ENCODE measurements at regions not wholly inside any gene's neighbourhood (a gene's known extent, or its start where the extent isn't known, plus 50 kb on each side); places are given as distances from the start of the nearest gene placed in this dataset.

DNA sequence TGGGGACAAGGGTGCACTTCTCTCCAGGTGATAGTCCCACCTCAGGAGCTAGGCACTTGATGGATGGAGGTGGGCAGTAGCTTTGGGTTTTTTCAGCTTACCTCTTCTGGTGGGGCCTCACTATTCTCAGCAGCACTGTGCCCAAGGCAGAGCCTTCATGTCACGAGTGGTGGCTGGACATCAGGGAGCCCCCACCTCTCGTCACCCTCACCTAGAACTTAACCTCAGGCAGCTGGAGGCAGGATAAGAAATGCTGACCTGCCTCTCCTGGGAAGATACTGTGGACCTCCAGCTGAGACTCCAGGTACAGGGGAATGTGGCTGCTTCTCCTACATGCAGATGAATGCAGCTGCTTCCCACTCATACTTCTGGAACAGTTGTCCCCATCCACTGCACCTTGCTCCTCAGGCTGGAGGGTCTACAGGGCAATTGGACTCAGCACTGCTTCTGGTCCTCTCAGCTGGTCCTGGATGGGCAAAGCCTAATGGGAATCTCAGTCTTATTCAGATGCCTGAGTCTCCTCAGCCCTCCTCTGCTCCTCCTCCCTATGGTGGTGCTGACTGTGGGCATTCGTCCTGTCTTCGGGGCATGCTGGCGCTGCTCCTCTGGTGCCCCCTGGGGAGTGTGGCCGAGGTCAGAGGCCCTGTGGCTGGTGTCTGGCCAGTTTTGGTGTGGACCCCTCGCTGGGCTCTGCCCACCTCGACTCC, 129.9 kb downstream of the KLF13 start:
- DNase-seq = no peak

DNA sequence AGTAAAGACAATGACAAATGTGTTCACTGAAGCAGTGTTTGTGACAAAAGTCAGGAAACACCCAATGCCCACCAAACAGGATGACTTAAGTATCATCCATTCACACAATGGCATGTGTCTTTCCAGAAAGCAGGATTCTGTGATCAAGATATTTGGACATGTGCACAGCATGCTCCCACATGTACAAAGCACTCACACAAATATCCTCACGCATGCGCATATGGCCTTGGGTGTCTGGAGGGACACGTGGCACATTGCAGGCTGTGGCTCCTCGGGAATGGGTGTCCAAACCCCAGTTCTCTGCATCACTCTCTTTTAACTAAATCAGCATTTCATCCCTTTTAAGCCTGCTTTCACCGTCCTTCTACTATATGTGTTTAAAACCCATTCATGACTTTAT, 130.5 kb downstream of the KLF13 start:
- no peak for DNase-seq

DNA sequence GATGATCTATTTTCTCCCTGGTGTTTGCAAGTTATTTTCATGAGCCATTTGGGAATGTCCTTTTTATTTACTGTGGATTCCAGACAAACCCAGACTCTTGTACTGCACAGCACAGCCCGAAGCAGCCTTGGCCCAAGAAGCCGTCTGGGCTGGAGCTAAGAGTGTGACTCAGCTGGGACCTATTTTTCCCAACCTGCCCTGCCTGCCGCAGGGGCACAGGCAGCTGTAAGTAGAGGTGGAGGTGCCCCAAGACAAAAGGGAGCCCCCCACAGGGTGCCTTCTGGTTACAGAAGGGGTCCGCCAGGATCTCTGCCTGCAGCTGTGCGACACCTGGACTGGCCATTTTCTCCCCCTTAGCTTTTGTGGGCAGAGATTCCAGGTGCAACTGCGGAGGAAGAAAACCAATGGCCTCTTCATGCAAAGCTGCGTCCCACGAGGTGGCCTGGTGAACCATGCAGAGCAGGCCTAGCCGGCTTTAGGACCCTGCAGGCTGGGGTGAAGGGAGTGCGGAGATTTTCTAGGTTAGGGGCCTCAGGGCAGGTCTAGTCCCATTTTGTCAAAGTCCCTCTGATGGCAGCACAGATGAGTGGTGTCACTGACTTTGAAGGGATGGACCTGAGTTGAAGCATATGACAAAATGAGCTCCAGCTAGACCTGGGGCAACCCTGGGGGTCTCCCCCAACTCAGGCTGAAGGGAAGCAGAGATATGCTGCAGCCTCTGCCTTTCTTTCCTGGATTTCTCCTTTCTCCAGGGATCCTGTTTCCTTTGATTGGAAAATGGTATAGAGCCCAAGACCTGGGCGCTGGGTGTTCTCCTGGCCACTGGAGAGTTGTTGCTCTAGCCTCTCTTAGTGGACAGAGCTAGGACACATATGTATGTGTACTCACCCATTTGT, 131.2 kb downstream of the KLF13 start:
- no peak for DNase-seq

DNA sequence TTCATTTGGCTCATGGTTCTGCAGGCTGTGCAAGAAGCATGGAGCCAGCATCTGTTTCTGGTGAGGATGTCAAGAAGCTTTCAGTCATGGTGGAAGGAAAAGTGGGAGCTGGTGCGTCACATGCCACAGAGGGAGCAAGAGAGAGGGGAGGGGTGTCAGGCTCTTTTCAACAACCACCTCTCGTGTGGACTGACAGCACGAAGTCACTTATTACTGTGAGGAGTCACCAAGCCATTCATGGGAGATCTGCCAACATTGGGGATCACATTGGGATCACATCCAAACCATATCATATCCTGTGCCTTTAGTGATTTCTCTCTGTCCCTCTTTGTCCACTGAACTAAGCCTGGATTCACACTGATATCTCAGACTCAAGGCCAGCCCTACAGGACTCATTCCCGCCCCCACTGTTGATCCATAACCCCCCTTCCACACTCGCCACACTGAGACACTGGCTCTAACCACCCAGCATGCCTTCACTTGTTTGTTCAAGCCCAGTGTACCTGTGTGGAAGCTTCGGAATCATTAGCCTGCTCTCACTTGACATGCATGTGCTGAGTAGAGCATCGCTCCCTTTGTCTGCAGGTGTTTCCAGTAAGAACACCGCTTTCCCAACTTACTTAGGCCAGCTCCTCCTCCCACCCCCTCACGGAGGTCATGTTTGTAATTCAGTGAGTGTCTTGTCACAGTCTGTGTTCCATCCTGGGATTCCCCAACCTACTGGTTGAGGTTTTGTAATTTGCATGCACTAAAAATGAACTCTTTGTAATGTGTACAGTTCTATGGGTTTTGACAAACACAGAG, 132.2 kb downstream of the KLF13 start:
- no peak for DNase-seq

DNA sequence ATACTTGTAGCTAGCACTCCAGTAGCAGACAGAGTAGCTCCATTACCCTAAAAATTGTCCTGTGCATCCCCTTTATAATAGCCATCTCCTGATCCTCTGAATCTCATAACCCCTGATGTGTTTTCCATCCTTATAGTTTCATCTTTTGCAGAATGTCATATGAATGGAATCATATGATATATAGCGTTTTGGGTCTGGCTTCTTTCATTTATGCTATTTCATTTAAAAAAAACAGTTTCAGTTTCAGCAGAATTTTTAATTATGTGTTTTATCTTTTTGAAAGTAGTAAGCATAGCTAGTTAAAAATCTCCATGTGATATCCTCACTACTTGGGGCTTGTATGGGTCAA, 132.7 kb downstream of the KLF13 start:
- no peak for DNase-seq

DNA sequence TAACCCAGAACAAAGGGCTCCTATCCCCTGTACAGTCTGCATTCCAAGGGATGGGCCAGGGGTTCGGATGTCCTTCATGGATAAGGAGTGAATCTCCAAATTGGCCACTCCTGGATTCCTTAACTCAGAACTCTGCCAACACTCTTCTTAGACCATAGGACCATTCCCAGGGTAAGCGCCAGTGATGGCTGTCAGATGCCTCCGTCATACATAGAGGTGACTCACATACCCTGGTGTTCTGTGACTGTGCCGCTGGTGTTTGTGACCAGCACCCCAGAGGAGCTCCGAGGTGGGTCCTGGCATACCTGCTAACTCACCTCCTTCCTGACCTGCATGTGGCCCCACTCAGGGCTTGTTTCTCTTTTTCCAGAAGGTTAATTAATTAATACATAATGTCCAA, 134.7 kb downstream of the KLF13 start:
- no peak for DNase-seq

DNA sequence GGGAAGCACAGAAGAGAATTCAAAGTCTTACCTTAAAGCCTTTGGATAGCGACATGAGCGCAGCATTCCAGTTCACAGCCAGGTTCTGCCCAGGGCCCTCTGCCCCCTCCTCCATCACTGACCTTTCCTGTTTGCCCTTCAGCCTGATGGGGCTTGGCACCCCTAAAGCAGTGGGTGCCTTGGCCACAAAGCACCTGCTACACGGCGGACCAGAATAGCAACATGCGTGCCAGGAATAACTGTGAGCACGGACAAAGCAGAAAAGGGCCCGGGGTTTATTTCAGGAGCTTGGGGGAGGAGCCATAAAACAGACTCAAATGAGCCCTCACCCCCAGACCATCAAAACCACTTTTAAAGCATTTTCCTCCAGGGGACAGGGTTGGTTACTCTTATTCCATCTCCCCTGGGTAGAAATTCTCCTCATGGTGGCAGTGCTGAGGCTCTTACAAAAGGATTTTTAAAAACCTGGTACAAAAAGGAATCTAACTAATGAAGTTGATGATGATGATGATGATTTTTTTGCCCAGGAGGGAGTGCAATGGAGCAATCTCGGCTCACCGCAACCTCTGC, 135.4 kb downstream of the KLF13 start:
- no peak for DNase-seq

DNA sequence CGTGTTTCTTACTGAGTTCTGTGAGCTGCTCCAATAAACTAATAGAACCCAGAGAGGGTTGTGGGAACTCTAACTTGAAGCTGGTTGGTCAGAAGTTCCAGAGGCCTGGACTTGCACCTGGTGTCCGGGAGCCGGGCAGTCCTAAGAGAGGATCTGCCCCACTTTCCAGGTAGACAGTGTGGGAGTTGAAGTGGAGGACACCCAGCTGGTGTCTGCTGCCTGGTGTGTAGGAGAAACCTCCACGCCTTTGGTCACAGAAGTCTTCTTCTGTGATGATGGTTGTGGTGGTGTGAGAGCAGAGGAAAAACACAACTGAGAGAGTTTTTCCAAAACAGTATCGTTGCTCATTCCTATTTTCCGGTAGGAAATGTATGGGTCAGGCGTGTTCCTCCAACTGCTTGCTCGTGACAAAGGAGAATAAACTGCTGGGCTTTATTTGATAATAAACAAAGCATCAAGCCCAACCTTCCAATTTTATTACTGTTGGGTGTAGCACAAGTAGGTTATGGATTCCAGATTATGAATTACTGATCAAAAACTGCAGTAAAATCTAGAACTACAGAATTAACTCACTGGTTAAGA, 137.0 kb downstream of the KLF13 start:
- no peak for DNase-seq

DNA sequence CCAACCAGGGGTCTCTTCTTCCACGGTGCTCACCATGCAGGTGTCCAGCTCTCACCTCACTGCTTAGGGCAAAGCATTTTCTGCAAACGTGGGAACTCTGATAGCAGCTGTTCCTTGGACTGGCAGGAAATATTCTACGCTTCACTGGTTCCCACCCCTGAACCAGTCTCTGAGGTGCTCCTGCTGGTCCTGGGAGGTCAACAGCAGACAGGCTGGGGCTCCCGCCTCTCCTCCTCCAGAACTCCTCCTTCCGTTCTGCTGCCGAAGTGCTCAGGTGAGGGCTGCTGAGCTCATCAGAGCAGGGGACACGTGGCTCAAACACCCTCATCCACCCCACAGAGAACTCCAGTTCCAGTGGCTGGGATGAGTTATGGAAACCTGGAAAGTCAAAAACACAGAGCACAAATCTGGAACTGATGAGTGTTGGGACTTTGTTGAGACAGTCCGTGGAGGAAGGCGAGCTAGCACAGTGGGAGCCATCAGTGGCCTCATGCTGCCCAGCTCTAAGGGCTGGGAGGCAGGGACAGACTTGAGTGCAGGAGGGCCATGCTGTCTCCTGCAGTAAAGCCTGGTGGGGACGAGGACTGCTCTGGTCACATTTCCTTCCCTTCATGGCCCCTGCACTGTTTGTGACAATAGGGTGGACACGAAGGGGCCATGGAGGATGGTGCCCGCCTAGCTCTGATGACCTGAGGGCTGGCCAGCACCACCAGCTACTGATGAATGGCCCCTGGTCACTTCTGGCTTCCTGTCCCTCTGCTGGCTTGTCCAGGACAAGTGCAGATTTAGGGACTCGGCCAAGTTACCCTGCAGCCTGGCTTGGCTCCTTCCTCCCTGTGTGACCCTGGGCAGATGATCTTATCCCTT, 137.8 kb downstream of the KLF13 start:
- no peak for DNase-seq

DNA sequence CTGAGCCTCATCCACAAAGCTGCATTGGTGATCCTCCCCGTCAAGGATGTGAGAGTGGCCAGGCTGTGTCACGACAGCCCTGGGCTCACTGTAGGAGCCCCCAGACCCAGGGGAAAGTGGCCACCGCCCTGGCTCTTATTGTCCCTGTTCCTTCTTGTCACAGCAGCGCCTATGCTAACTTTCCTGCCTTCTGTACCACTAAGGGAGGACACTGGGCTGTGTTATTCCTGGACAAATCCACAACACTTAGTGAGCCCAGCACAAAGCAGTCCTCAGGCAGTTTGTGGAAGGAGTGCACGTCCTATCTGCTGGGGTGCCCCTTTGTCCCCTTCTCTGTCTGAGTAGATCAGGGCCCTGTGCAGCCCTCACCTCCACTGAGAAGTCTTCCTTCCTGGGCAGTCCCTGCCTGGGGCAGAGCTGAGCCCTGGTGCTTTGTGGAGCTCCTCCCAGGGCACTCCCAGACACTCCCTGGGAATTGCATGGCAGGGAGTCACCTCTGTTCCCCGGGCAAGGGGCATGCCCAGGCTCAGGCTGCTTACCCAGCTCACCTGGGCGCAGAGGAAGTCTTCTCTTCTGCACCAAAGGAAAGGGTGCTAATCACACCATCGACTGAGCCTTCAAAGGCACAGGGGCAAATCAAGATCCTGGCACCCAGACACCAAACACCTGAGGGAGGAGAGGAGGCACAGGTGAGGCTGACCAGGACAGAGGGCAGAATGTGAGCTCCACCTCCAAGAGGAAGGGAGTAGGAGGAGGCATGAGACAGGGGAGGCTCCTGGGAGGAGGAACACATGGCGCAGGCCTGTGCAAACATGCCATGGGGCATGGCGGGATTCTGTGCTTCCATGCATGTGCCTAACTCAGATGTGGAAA, 138.7 kb downstream of the KLF13 start:
- DNase-seq = no peak

DNA sequence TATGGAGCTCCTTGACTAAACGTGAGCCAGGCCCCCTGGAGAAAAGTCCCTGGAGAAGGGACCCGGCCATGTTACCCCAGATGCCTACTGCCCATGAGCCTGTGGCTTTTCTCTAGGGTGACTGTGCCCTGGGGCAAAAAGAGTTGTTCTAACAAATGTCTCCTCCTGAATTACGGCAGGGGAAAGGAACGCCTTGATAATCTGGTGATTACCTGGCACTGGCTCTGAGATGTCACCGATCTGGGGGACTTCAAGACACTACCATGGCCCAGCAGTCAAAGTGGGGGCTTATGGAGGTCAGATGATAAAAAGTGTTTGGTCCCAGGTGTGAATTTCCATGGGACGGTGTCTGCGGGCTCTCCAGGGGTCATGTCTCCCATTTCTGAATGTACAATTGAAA, 140.7 kb downstream of the KLF13 start:
- no peak for DNase-seq

DNA sequence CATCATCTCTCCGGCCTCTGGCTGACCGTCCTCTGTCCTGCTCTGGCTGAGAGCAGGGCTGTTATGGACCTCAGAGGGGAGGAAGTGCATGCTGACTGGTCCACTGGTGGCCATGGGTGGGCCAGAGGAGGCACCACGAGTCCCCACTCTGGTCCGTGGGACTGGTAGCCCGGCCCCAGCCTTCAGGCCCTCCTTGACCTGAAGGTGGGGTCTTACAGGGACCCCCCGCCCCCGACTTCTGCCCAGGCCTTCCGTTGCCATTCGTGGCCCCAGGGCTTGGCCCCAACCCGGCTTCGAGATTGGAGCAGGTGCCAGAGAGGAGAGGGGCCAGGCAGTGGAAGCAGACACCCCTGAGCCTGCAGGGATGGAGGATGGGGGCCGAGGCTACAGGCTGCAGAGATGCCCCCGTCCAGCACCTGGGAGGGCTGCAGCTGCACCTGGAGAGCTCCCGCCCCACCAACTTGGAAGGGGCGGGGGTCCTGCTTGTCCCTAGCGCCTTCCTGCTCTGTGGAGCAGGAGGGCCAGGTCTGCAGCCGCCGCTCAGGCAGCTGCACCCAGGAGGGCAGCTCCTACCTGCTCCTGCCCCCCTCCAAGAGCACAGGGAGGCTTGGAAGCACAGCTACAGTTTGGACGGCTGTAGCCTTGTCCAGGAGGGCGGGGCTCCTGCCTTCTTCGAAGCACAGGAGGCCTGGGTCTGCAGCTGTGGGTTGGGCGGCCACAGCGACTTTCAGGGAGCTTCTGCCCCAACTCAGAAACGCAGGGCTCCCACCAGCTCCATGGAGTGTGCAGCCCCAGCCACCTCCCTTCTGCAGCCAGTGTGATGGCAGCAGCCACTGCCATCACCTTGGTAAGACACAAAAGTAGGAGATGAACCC, 142.5 kb downstream of the KLF13 start:
- DNase-seq = no peak

DNA sequence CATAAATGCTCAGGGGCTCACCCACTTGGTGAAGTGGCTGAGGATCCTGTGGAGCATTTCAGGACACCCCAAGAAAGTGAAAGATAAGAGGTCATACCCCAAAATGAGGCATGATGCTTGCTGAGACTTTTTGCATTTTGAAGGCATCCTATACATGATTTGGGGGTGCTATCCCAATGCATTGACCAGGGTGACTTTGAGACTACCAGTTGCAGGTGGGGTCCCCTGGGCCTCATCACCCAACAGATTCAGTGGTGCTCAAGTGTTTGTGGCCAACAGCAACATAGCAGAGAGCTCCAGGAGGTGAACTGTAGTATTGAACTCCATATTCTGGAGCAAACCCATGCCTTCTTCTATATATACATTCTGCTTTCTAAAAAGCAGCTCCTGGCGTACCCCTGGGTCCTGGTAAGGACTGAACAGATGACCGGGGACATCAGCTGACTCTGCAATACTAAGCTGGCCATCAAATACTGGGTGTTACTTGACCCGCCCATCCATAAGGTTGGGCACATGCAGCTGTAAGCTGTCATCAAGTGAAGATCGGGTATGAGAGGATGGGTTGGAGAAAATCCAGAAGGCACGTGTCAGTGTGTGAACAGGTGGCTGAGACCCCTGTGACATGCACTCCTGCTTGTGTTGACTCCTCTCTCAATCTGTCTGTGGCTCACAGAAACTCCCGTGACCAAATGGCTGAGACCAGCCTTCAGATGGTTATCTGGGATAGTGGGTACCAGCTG, 143.3 kb downstream of the KLF13 start:
- DNase-seq = no peak

DNA sequence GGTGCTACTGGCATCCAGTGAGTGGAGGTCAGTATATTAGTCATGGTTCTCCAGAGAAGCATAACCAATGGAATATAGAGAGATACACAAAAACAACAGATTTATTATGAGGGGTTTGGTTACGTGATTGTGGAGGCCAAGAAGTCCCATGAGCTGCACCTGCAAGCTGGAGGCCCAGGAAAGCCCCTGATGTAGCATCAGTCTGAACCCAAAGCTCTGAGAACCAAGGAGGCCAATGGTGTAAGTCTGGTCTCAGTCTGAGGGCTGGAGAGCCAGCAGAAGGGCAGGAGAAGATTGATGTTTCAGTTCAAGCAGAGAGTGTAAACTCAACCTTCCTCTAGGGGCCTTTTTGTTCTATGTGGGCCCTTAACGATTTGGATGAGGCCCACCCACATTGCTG, 144.1 kb downstream of the KLF13 start:
- DNase-seq = no peak

DNA sequence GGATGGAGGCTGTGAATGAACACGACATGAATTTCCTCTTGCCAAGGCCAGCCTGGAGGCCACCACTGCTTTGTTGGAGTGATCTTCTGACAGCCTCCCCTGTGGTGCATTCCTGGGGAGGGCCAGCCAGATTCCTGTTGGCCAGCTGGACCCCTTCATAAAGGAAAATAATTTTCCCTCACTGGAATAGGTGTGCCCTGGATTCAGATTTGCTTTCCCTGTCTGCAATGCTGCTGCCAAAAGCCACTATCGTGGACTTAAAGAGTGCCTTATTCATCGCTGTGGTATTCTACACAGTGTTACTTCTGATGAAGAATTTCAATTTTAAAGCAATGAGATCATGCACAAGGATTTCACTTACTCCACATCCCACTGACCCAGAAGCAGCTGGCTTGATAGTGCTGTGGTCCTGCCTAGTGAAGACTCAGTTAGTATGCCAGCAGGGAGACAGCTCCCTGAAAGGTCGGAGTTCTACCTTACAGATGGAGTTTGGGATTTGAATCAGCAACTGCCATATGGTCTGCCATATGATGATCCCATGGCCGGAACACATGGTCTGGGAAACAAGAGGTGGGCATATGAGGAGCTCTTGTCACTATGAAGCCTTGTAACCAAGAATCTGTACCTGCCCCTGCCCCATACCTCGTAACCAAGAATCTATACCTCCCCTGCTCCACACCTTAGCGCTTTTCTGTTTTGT, 145.2 kb downstream of the KLF13 start:
- peak; percentile 46 to 54 for DNase-seq

DNA sequence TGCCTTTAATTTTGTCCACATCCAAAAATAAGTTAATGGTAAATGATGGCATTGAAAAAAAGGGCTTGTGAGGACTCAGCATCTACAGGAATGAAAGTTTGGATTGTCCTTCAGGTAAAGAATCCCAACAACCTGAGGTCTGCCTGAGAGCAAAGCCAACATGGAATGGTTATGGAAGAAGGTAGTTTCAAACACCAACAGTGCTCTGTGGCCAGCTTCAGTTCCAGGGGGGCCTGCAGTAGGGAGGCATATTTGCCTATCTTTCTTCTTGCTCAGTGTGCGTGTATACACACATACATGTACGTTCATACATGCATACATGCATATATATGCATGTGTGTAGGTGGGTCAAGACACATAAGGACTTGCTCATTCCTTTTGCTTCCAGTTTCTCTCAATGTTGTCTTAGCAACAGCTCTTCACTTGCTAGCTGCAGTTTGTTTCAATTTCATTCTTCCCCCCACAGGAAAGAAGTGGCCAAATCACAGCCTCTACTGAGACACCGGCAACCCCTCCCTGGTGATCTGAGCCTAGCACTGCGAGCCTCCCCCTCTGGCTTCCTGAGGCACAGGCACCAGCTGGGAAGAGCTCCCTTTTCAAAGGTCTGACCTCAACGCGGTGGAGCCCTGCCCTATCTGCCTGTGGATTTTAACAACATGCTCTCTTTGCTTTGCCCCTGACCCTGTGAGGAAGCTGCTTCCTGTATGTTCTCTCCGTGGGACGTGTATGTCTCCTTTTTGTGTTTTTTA, 146.2 kb downstream of the KLF13 start:
- no peak for DNase-seq

DNA sequence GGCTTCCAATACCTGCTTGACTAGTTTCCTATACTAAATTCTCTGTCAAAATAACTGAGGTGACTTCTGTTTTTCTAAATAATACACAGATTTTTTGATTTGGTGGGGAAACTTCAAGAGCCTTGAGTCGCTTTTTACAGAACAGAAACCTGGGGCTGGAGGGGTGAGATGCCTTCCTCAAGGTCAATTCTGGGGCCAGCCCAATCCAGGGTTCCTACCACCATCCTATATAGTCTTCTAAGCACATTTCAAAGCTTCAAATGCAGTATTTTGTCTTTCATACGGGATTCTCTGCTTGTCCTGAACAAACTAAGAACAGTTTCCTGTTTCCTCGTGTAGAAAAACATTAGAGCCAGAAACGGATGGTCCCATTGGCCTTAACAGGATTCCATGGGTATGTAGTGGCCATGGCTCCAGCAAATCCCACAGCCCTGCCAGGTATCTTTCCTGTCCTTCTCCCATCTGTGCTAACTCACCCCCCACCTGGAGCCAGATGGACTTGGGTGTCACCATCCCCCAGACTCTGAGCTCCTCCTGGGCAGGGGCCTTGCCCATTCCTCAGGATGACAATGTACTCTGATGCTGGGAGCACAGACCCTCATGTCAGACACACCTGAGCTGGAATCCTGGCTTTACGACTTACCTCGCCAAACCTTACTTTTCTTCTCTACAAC, 146.9 kb downstream of the KLF13 start:
- DNase-seq = no peak

Data from cerebellar nuclear complex (tissue), 1 donor.